NB4 (cell line): ENCODE measurements at regions not wholly inside any gene's neighbourhood (a gene's known extent, or its start where the extent isn't known, plus 50 kb on each side); places are given as distances from the start of the nearest gene placed in this dataset.

Experiments
- DNase-seq: peaks from one replicate; pipeline ENCODE4 v3.0.0; 2010; ENCODE audit warnings: low read depth
- H3K4me3 ChIP-seq: one replicate; pipeline ENCODE4 v1.5.1; 2011; ENCODE audit warnings: mild to moderate bottlenecking, low read depth, low read length, moderate library complexity
- CTCF ChIP-seq: IDR thresholded peaks from one replicate; pipeline ENCODE4 v1.5.1; 2012; ENCODE audit warnings: low read depth, low read length
- MAX ChIP-seq: IDR thresholded peaks from 2 replicates; pipeline ENCODE4 v1.6.1; 2011; ENCODE audit warnings: low read depth, low read length
- MYC ChIP-seq: IDR thresholded peaks from 2 replicates; pipeline ENCODE4 v1.6.1; 2011; ENCODE audit warnings: low read depth, low read length
- POLR2A ChIP-seq: IDR thresholded peaks from 2 replicates; pipeline ENCODE4 v1.6.1; 2011; ENCODE audit warnings: mild to moderate bottlenecking; ENCODE audit not compliant: insufficient read length; ENCODE audit errors: extremely low read depth

GRCh38 chr11:70024773-70025045 lies 53.4 kb upstream of the ANO1 start:
- no peak for DNase-seq
- TF ChIP-seq MAX (no peak), POLR2A (no peak), MYC (no peak), CTCF (no peak)
- H3K4me3 ChIP-seq: no peak overlapping the region

- TF ChIP-seq MYC (no peak), CTCF (no peak), POLR2A (no peak), MAX (no peak)
- no peak for DNase-seq
- no peak overlapping the region for H3K4me3 ChIP-seq
Measured at GRCh38 chr11:70025308-70025707, 52.8 kb upstream of the ANO1 start.

- DNase-seq: no peak
- TF ChIP-seq CTCF: no peak
- TF ChIP-seq MYC: no peak
- no peak for TF ChIP-seq MAX
- no peak for TF ChIP-seq POLR2A
- no peak overlapping the region for H3K4me3 ChIP-seq
Measured at GRCh38 chr11:70026012-70026411, 52.1 kb upstream of the ANO1 start.

- no peak for TF ChIP-seq POLR2A
- TF ChIP-seq MYC: no peak
- no peak for TF ChIP-seq CTCF
- no peak for TF ChIP-seq MAX
- no peak overlapping the region for H3K4me3 ChIP-seq
- no peak for DNase-seq
Measured at GRCh38 chr11:70026726-70027125, 51.4 kb upstream of the ANO1 start.

GRCh38 chr11:70027451-70027850 lies 50.7 kb upstream of the ANO1 start:
- no peak for TF ChIP-seq POLR2A
- TF ChIP-seq MAX: no peak
- TF ChIP-seq CTCF: no peak
- no peak for TF ChIP-seq MYC
- H3K4me3 ChIP-seq: no peak overlapping the region
- DNase-seq: no peak

GRCh38 chr11:70028147-70028855 lies 49.8 kb upstream of the ANO1 start:
- DNase-seq: no peak
- H3K4me3 ChIP-seq: no peak overlapping the region
- no peak for TF ChIP-seq MAX
- no peak for TF ChIP-seq CTCF
- TF ChIP-seq MYC: no peak
- TF ChIP-seq POLR2A: no peak
